Mucosa of stomach (tissue), 1 donor: ENCODE measurements at regions not wholly inside any gene's neighbourhood (a gene's known extent, or its start where the extent isn't known, plus 50 kb on each side); places are given as distances from the start of the nearest gene placed in this dataset.

Source experiments
- H3K27me3 ChIP-seq: one replicate; pipeline ENCODE4 v1.7.0; 2013; ENCODE audit warnings: mild to moderate bottlenecking, low read length; ENCODE audit not compliant: control insufficient read depth, insufficient read depth
- H3K36me3 ChIP-seq: one replicate; pipeline ENCODE4 v1.7.0; 2013; ENCODE audit warnings: low read length; ENCODE audit not compliant: control insufficient read depth, insufficient read depth
- H3K4me1 ChIP-seq: one replicate; pipeline ENCODE4 v1.7.0; 2013; ENCODE audit warnings: mild to moderate bottlenecking, low read length; ENCODE audit not compliant: control insufficient read depth, insufficient read depth
- H3K4me3 ChIP-seq: one replicate; pipeline ENCODE4 v1.7.0; 2013; ENCODE audit warnings: low read length
- H3K9ac ChIP-seq: one replicate; pipeline ENCODE4 v1.7.0; 2013; ENCODE audit warnings: mild to moderate bottlenecking, low read length, moderate library complexity
- H3K9me3 ChIP-seq: one replicate; pipeline ENCODE4 v1.7.0; 2013; ENCODE audit warnings: mild to moderate bottlenecking, low read length, moderate library complexity; ENCODE audit not compliant: control insufficient read depth
- donor health status: Pancreatic carcinoma.

GRCh38 chr1:209389975-209390374, 193.5 kb upstream of the CAMK1G start:
- H3K4me3 ChIP-seq, result no peak overlapping the region
- no peaks in the 10 kb centered on the region for H3K9me3 ChIP-seq
- no peaks in the 10 kb centered on the region for H3K27me3 ChIP-seq
- H3K9ac ChIP-seq, result no peak overlapping the region
- no peaks in the 10 kb centered on the region for H3K36me3 ChIP-seq
- H3K4me1 ChIP-seq, result no peaks in the 10 kb centered on the region

DNA sequence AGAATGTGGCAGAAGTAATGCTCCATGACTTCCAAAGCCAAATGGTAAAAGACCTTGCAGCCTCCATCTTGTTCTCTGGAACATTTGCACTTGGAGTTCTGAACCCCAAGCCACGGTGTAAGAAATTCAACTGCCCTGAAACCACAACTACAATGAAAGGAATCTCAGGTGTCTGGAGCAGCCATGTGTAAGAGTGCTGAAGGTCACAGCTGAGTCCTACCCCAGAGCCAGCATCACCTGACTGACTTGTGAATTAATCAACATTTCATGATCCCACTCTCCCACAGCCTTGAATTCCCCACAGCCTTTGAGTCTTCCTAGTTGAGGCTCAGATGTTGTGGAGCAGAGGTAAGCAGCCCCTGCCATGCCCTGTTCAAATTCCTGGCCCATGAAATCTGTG, 192.8 kb upstream of the CAMK1G start:
- Histone ChIP-seq H3K36me3 (no peaks in the 10 kb centered on the region), H3K9ac (no peak overlapping the region), H3K4me3 (no peak overlapping the region), H3K27me3 (no peaks in the 10 kb centered on the region), H3K4me1 (no peaks in the 10 kb centered on the region), H3K9me3 (no peaks in the 10 kb centered on the region)

DNA sequence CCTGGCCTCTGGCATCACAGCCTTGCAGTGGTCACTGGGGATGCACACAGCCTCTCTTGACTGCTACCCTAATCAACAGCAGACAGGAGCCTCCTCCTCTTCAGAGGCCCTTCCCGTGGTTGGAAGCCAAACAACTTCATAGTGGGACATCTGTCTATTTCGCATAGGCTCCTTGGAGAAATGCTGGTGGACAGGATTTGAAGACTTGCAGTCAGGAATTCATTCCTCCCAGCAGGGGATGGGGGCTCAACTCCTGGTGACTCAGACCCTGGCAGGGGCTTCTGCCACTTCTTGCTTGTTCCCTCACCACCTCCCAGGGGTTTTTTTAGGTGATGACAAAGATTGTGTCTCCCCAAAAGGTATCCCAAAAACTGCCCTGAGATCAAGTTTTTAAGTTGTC, 191.7 kb upstream of the CAMK1G start:
- H3K9ac ChIP-seq, result no peak overlapping the region
- no peaks in the 10 kb centered on the region for H3K27me3 ChIP-seq
- H3K9me3 ChIP-seq, result no peaks in the 10 kb centered on the region
- no peak overlapping the region for H3K4me3 ChIP-seq
- no peaks in the 10 kb centered on the region for H3K4me1 ChIP-seq
- H3K36me3 ChIP-seq, result no peaks in the 10 kb centered on the region

- no peak overlapping the region for H3K4me3 ChIP-seq
- H3K9me3 ChIP-seq, result no peaks in the 10 kb centered on the region
- H3K36me3 ChIP-seq, result no peaks in the 10 kb centered on the region
- no peaks in the 10 kb centered on the region for H3K27me3 ChIP-seq
- no peaks in the 10 kb centered on the region for H3K4me1 ChIP-seq
- H3K9ac ChIP-seq, result no peak overlapping the region
Measured at GRCh38 chr1:209395169-209395568, 188.3 kb upstream of the CAMK1G start.

GRCh38 chr1:209397371-209397770, 186.1 kb upstream of the CAMK1G start:
- no peaks in the 10 kb centered on the region for H3K36me3 ChIP-seq
- H3K9me3 ChIP-seq, result no peaks in the 10 kb centered on the region
- H3K9ac ChIP-seq, result no peak overlapping the region
- no peak overlapping the region for H3K4me3 ChIP-seq
- no peaks in the 10 kb centered on the region for H3K27me3 ChIP-seq
- no peaks in the 10 kb centered on the region for H3K4me1 ChIP-seq

- no peaks in the 10 kb centered on the region for H3K4me1 ChIP-seq
- H3K36me3 ChIP-seq, result no peaks in the 10 kb centered on the region
- no peaks in the 10 kb centered on the region for H3K27me3 ChIP-seq
- H3K9ac ChIP-seq, result no peak overlapping the region
- no peaks in the 10 kb centered on the region for H3K9me3 ChIP-seq
- no peak overlapping the region for H3K4me3 ChIP-seq
Measured at GRCh38 chr1:209397910-209398309, 185.6 kb upstream of the CAMK1G start.

DNA sequence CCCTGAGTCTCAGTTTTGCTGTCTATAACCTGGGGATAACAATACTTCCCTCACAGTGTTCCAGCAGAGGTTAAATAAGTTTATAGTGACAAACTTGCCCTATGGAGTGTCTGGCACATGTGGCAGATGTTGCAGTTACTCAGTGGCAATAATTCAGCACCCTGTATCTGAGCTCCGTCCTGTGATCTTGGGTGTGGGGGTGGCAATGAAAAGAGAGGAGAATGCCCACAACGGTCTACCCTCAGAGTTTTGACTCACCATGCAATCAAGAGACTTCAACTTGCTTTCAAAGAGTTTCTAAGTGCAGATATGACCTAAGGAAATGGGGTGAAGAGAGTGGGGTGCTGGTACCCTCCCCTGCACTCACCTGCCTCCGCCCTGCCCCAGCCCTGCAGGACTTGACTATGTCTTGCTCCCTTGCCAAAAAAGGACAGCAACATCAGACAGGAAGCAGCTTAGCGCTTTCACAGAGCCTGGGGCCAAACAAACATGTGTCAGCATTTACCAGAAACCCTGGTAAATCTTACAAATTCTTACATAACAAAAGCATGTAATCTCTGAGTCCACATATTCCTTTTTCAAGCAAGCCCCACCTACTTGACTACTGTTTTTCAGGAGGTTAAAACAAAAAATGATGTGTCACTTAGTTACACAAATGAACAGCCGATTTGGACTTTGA, 185.1 kb upstream of the CAMK1G start:
- Histone ChIP-seq H3K9me3 (no peaks in the 10 kb centered on the region), H3K4me1 (no peaks in the 10 kb centered on the region), H3K4me3 (no peak overlapping the region), H3K27me3 (no peaks in the 10 kb centered on the region), H3K9ac (no peak overlapping the region), H3K36me3 (no peaks in the 10 kb centered on the region)

DNA sequence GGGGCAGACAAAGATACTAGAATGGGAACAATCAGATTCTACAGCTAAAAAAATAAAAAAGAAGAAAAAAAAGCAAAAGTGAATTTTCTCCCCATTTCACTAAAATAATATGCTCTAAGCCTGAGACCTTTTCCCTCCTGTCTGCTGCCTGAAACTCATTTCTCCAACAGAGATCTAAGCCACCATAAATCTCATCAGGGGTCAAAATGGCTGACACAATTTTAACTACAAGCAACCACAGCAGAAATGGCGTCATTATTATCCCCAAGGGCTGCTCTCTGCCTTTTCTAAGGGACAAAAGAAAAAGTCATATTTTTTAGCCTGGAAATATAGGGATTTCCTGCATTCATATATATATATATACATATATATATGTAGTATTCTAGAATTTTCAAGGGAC, 183.7 kb upstream of the CAMK1G start:
- H3K36me3 ChIP-seq, result no peaks in the 10 kb centered on the region
- H3K9me3 ChIP-seq, result no peaks in the 10 kb centered on the region
- H3K27me3 ChIP-seq, result no peaks in the 10 kb centered on the region
- H3K4me1 ChIP-seq, result no peaks in the 10 kb centered on the region
- no peak overlapping the region for H3K9ac ChIP-seq
- no peak overlapping the region for H3K4me3 ChIP-seq

DNA sequence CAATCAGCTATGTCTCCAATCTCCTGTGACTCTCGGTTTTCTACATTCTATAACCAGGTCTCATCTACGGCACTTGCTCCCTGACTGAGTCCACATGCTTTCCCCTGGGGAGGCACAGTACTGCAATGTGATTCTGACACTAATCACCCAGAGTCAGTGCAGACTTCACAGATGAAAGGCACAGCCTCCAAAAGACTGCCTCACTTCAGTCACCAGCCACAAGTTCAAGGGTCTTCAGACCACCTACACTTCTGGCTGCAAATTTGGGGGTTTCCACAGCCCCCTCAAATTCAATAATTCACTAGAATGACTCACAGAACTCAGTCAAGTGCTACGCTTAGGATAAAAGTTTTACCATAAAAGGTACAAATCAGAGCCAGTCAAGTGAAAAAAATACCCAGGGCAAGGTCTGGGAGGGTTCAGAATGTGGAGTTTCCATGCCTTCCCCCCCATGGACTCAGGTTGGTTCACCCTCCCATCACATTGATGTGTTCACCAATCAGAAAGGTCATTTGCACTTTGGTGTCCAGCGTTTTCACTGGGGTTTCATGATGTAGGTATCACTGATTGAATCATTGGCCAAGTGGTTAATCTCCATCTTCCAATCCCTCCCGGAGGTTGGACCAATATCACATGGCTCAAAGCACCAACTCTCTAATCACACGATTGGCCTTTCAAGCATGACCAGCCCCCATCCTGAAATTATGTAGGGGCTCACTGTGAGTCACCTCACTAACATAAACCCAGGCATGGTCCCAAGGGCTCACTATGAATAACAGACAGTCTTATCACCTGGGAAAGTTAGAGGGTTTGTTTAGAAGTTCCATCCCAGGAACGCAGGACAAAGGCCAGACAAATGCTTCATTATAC, 182.9 kb upstream of the CAMK1G start:
- Histone ChIP-seq H3K27me3 (no peaks in the 10 kb centered on the region), H3K4me1 (no peaks in the 10 kb centered on the region), H3K9me3 (no peaks in the 10 kb centered on the region), H3K36me3 (no peaks in the 10 kb centered on the region), H3K9ac (no peak overlapping the region), H3K4me3 (no peak overlapping the region)

DNA sequence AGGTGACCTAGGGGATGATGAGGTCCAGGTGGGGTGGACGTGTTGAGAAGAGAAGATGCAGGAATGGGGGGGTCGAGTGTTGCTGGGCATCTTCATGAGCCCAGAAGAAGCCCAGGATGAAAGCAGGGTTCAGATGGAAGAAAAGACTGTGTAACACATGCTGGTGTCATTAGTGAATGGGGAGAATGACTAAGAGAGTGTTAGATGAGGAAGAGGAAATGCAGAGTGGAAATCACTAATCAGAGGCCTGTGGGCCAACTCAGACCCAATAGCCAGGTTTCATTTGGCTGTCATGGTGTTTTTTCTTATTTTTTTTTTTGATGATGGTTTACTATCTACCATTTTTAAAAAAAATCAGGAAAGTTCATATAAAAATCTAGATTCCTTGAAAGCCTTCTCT, 180.8 kb upstream of the CAMK1G start:
- Histone ChIP-seq H3K36me3 (no peaks in the 10 kb centered on the region), H3K4me3 (no peak overlapping the region), H3K9me3 (no peaks in the 10 kb centered on the region), H3K27me3 (no peaks in the 10 kb centered on the region), H3K9ac (no peak overlapping the region), H3K4me1 (no peaks in the 10 kb centered on the region)

DNA sequence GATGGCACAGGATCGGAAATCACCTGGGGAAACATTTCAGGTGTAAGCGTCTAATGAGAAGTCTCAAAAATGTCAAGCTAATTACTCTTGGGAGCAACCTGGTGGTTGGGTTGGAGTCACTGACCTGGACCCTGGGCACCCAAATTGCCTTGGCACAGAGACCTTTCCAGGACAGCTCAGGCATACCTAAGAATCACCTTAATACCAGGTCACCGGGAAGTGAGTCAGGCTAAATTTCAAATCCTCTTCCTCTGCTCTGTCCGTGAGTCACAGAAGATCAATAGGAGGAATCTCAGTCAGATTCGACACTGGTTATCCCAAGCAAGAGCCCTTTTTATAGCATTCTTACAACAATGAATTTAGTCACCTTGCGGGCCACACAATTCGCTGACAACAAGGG, 179.6 kb upstream of the CAMK1G start:
- Histone ChIP-seq H3K9me3 (no peaks in the 10 kb centered on the region), H3K36me3 (no peaks in the 10 kb centered on the region), H3K9ac (no peak overlapping the region), H3K4me3 (no peak overlapping the region), H3K27me3 (no peaks in the 10 kb centered on the region), H3K4me1 (no peaks in the 10 kb centered on the region)

GRCh38 chr1:209404577-209404976, 178.9 kb upstream of the CAMK1G start:
- no peaks in the 10 kb centered on the region for H3K36me3 ChIP-seq
- no peaks in the 10 kb centered on the region for H3K9me3 ChIP-seq
- no peak overlapping the region for H3K9ac ChIP-seq
- H3K4me3 ChIP-seq, result no peak overlapping the region
- H3K27me3 ChIP-seq, result no peaks in the 10 kb centered on the region
- H3K4me1 ChIP-seq, result no peaks in the 10 kb centered on the region
